ENCODE measurements at regions not wholly inside any gene's neighbourhood (a gene's known extent, or its start where the extent isn't known, plus 50 kb on each side); places are given as distances from the start of the nearest gene placed in this dataset.
"Not testable (repeated sequence)": the region's sequence is repeated elsewhere in the genome, so short reads cannot be mapped to it uniquely, and the experiment has no call there.

DNA sequence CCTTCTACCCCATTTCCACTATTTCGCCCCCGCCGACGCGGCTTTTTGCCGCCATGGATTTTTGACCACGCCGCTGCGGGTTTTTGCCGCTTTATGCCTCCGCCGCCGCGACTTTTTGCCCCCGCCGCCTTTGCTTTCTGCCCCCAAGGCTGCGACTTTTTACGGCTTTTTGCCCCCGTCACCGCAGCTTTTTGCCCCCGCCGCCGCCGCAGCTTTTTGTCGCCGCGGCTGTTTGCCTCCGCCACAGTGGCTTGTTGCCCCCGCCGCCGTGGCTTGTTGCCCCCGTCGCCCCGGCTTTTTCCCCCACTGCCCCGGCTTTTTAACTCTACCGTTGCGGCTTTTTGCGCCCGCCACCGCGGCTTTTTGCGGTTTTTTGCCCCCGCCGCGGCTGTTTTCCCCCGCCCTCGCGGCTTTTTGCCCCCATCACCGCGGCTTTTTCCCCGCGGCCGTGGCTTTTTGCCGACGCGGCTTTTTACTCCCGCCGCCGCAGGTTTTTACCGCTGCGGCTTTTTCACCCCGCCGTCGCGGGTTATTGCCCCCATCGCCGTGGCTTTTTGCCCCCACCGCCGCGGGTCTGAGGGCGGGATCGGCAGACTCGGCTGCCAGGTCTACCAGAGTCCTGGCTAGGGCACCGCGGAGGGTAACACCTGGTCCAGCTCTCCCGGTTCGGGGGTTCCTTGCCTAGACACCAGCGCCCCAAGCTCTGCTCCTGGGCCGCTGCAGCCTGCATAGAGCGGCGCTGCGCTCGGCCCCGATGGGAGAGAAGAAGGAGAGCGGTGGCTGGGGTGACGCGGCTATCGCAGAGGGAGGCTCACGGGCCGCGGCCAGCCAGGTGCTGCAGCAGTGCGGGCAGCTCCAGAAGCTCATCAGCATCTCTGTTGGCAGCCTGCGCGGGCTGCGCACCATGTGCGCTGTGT, 562.7 kb upstream of the WSB1 start:
- H3K4me3 ChIP-seq (ENCODE audit: low read length) = no peak overlapping the region
- H3K4me1 ChIP-seq (ENCODE audit: insufficient read depth, low read length) = no peaks in the 10 kb centered on the region
- no peaks in the 10 kb centered on the region for H3K27me3 ChIP-seq (ENCODE audit: insufficient read depth, low read length)
- H3K9ac ChIP-seq (ENCODE audit: low read depth, low read length) = no peak overlapping the region
- no peaks in the 10 kb centered on the region for H3K36me3 ChIP-seq (ENCODE audit: insufficient read depth, low read length)
- H3K9me3 ChIP-seq (ENCODE audit: insufficient read depth, low read depth, low read length) = peaks cover 48% of the 10 kb centered on the region
- 95% methylated on average over 96 of the region's 96 CpGs for WGBS
- no peak overlapping the region for H3K27ac ChIP-seq (ENCODE audit: low read depth, low read length)

DNA sequence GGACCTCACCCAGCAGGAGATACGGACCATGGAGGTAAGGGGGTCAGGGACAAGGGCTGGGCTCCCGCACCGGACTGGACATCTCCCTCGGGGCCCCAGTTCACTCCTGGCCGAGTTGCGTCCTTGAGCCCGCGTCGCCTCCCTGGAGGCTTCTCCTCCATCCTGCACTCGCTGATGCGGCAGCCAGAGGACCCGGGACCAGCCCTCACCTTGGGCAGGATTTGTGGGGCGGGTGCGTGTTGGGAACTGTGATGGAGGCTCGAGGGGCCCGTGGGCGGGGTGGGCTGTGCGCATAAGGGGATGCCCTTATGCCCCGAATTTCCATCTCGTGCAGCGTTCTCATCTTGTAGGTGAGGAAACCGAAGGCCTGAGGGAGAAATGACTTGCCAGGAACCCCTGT, 562.0 kb upstream of the WSB1 start:
- not testable (repeated sequence) for H3K36me3 ChIP-seq (ENCODE audit: insufficient read depth, low read length); H3K4me1 ChIP-seq (ENCODE audit: insufficient read depth, low read length); H3K27ac ChIP-seq (ENCODE audit: low read depth, low read length); H3K27me3 ChIP-seq (ENCODE audit: insufficient read depth, low read length); H3K9ac ChIP-seq (ENCODE audit: low read depth, low read length); H3K4me3 ChIP-seq (ENCODE audit: low read length)
- whole genome bisulfite sequencing = 89% methylated on average over 22 of the region's 22 CpGs
- H3K9me3 ChIP-seq (ENCODE audit: insufficient read depth, low read depth, low read length) = peaks cover 48% of the 10 kb centered on the region

DNA sequence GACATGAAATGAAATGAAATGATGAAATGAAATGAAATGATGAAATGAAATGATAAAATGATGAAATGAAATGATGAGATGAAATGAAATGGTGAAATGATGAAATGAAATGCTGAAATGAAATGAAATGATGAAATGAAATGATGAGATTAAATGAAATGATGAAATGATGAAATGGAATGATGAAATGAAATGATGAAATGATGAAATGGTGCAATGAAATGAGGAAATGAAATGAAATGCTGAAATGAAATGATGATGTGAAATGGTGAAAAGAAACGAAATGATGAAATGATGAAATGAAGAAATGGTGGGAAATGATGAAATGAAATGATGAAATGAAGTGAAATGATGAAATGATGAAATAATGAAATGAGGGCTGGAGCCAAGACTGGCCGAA, 559.1 kb upstream of the WSB1 start:
- peaks cover 34% of the 10 kb centered on the region for H3K9me3 ChIP-seq (ENCODE audit: insufficient read depth, low read depth, low read length)
- not testable (repeated sequence) for H3K36me3 ChIP-seq (ENCODE audit: insufficient read depth, low read length); H3K9ac ChIP-seq (ENCODE audit: low read depth, low read length)

DNA sequence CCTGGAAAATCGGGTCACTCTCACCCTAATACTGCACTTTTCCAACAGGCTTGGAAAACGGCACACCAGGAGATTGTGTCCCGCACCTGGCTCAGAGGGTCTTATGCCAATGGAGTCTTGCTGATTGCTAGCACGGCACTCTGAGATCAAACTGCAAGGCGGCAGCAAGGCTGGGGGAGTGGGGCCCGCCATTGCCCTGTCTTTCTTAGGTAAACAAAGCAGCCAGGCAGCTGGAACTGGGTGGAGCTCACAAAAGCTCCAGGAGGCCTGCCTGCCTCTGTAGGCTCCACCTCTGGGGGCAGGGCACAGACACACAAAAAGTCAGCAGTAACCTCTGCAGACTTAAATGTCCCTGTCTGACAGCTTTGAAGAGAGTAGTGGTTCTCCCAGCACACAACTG, 557.9 kb upstream of the WSB1 start:
- not testable (repeated sequence) for H3K27me3 ChIP-seq (ENCODE audit: insufficient read depth, low read length); H3K4me3 ChIP-seq (ENCODE audit: low read length); H3K9ac ChIP-seq (ENCODE audit: low read depth, low read length); H3K4me1 ChIP-seq (ENCODE audit: insufficient read depth, low read length); H3K36me3 ChIP-seq (ENCODE audit: insufficient read depth, low read length); H3K27ac ChIP-seq (ENCODE audit: low read depth, low read length)
- WGBS = 81% methylated on average over 3 of the region's 6 CpGs
- peaks cover 32% of the 10 kb centered on the region for H3K9me3 ChIP-seq (ENCODE audit: insufficient read depth, low read depth, low read length)

More for the DNA sequence above, 559.1 kb upstream of the WSB1 start:
- H3K4me1 ChIP-seq (ENCODE audit: insufficient read depth, low read length); H3K27ac ChIP-seq (ENCODE audit: low read depth, low read length); H3K27me3 ChIP-seq (ENCODE audit: insufficient read depth, low read length); H3K4me3 ChIP-seq (ENCODE audit: low read length): not testable (repeated sequence)
- WGBS = 53% methylated on average over 1 of the region's 2 CpGs

DNA sequence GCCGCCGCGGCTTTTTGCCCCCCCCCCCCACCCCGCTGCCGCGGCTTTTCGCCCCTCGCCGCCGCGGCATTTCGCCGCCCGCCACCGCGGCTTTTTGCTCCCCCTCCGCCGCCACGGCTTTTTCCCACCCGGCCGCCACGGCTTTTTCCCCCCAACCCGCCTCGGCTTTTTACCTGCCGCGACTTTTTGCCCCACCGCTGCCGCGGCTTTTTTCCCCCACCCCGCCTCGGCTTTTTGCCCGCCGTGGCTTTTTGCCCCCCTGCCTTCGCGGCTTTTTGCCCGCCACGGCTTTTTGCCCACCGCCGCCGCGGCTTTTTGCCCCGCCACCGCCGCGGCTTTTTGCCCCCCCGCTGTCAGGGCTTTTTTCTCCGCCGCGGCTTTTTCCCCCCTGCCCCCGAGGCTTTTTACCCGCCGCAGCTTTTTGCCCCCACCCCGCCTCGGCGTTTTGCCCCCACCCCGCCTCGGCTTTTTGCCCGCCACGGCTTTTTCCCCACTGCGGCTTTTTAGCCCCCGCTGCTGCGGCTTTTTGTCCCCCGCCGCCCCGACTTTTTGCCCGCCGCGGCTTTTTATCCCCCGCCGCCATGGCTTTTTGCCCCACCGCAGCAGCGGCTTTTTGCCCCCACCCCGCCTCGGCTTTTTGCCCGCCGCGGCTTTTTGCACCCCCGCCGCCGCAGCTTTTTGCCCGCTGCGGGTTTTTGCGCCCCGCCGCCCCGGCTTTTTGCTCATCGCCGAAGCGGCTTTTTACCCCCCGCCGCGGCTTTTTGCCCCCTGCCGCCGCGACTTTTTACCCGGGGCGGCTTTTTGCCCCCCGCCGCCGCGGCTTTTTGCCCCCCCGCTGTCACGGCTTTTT, 527.8 kb upstream of the WSB1 start:
- Histone ChIP-seq H3K9ac (ENCODE audit: low read depth, low read length) (no peak overlapping the region), H3K4me1 (ENCODE audit: insufficient read depth, low read length) (no peaks in the 10 kb centered on the region), H3K9me3 (ENCODE audit: insufficient read depth, low read depth, low read length) (peaks cover 40% of the 10 kb centered on the region), H3K27ac (ENCODE audit: low read depth, low read length) (no peak overlapping the region), H3K27me3 (ENCODE audit: insufficient read depth, low read length) (no peaks in the 10 kb centered on the region), H3K36me3 (ENCODE audit: insufficient read depth, low read length) (no peaks in the 10 kb centered on the region), H3K4me3 (ENCODE audit: low read length) (no peak overlapping the region)
- WGBS = 95% methylated on average over 103 of the region's 103 CpGs

DNA sequence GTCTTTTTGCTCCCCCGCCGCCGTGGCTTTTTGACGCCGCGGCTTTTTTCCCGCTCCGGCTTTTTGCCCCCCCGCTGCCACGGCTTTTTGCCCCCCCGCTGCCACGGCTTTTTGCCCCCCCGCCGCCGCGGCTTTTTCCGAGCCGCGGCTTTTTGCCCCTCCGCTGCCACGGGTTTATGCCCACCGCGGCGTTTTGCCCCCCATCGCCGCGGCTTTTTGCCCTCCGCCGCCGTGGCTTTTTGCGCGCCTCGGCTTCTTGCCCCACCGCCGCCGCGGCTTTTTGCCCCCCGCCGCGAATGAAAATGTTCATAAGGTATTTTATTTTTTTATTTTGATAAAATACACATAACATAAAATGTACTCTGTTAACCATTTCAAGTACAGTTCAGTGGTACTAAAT, 527.2 kb upstream of the WSB1 start:
- Histone ChIP-seq H3K27ac (ENCODE audit: low read depth, low read length) (no peak overlapping the region), H3K4me1 (ENCODE audit: insufficient read depth, low read length) (no peaks in the 10 kb centered on the region), H3K36me3 (ENCODE audit: insufficient read depth, low read length) (no peaks in the 10 kb centered on the region), H3K27me3 (ENCODE audit: insufficient read depth, low read length) (no peaks in the 10 kb centered on the region), H3K9ac (ENCODE audit: low read depth, low read length) (no peak overlapping the region), H3K4me3 (ENCODE audit: low read length) (no peak overlapping the region), H3K9me3 (ENCODE audit: insufficient read depth, low read depth, low read length) (peaks cover 38% of the 10 kb centered on the region)
- 92% methylated on average over 33 of the region's 40 CpGs for WGBS

DNA sequence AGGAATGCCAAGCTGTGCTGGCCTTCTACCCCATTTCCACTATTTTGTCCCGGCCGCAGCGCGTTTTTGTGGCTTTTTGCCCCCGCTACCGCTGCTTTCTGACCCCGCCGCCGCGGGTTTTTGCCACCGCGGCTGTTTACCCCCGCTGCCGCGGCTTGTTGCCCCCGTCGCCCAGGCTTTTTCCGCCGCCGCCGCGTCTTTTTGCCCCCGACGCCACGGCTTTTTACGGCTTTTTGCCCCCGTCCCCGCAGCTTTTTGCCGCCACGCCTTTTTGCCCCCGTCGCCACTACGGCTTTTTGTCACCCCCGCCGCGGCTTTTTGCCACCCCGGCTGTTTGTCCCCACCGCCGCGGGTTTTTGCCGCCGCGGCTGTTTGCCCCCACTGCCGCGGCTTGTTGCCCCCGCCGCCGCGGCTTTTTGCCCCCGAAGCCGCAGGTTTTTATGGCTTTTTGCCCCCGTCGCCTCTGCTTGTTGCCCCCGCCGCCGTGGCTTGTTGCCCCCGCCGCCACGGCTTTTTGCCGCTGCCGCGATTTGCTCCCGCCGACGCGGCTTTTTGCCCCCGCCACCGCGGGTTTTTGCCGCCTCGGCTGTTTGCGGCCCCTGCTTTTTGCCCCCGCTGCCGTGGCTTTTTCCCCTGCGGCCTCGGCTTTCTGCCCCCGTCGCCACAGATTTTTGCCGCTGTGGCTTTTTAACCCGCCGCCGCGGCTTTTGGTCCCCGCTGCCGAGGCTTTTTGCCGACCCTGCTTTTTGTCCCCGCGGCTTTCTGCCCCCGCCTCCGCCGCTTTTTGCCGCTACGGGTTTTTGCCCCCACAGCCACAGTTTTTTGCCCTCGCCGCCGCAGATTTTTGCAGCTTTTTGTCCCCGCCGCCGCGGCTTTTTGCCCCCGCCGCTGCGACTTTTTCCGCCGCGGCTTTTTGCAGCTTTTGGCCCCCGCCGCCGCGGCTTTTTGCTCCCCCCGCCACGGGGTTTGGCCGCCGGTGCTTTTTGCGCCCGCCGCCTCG, 520.4 kb upstream of the WSB1 start:
- Histone ChIP-seq H3K27ac (ENCODE audit: low read depth, low read length) (no peak overlapping the region), H3K4me3 (ENCODE audit: low read length) (no peak overlapping the region), H3K36me3 (ENCODE audit: insufficient read depth, low read length) (no peaks in the 10 kb centered on the region), H3K4me1 (ENCODE audit: insufficient read depth, low read length) (no peaks in the 10 kb centered on the region), H3K9ac (ENCODE audit: low read depth, low read length) (no peak overlapping the region), H3K9me3 (ENCODE audit: insufficient read depth, low read depth, low read length) (peaks cover 25% of the 10 kb centered on the region), H3K27me3 (ENCODE audit: insufficient read depth, low read length) (no peaks in the 10 kb centered on the region)
- WGBS = 96% methylated on average over 118 of the region's 118 CpGs

DNA sequence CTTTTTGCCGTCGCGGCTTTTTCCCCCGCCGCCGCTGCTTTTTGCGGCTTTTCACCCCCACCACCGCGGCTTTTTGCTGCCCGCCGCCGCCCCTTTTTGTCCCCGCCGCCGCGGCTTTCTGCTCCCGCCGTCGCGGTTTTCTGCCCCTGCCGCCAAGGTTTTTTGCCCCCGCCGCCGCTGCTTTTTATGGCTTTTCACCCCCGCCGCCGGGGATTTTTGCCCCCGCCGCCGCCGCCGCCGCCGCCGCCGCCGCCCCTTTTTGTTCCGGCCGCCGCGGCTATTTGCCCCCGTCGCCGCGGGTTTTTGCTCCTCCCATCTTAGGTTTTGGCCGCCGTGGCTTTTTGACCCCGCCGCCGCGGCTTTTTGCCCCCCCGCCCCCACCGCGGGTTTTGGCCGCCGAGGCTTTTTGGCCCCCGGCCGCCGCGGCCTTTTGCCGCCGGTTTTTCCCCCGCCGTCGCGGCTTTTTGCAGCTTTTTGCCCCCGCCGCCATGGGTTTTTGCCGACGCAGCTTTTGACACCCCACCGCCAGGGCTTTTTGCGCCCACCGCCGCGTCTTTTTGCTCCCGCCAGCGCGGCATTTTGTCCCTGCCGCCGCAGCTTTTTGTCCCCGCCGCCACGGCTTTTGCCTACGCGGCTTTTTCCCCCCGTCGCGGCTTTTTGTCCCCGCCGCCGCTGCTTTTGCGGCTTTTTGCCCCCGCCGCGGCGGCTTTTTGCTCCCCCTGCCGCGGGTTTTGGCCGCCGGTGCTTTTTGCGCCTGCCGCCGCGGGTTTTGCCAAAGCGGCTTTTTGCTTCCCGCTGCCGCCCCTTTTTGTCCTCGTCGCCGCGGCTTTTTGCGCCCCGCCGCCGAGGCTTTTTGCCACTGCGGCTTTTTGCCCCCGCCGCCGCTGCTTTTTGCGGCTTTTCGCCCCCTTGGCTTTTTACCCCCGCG, 519.4 kb upstream of the WSB1 start:
- H3K9ac ChIP-seq (ENCODE audit: low read depth, low read length) = no peak overlapping the region
- no peaks in the 10 kb centered on the region for H3K27me3 ChIP-seq (ENCODE audit: insufficient read depth, low read length)
- H3K9me3 ChIP-seq (ENCODE audit: insufficient read depth, low read depth, low read length) = peaks cover 21% of the 10 kb centered on the region
- H3K36me3 ChIP-seq (ENCODE audit: insufficient read depth, low read length) = no peaks in the 10 kb centered on the region
- no peak overlapping the region for H3K4me3 ChIP-seq (ENCODE audit: low read length)
- WGBS = 97% methylated on average over 123 of the region's 123 CpGs
- H3K4me1 ChIP-seq (ENCODE audit: insufficient read depth, low read length) = no peaks in the 10 kb centered on the region
- no peak overlapping the region for H3K27ac ChIP-seq (ENCODE audit: low read depth, low read length)

DNA sequence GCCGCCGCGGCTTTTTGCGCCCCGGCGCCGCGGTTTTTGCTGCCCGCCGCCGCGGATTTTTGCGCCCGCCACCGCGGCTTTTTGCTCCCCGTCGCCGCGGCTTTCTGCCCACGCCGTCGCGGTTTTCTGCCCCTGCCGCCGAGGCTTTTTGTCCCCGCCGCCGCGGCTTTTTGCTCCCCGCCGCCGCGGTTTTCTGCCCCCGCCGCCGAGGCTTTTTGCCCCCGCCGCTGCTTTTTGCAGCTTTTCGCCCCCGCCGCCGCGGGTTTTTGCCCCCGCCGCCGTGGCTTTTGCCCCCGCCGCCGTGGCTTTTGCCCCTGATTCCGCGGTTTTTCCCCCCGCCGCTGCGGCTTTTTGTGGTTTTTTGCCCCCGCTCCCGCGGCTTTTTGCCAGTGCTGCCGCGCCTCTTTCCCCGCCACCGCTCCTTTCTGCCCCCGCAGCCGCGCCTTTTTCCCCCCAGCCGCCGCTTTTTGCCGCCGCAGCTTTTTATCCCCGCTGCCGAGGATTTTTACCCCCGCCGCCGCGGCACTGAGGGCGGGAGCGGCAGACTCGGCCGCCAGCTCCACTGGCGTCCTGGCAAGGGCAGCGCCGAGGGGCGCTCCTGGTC, 518.6 kb upstream of the WSB1 start:
- H3K4me1 ChIP-seq (ENCODE audit: insufficient read depth, low read length) = no peaks in the 10 kb centered on the region
- H3K27ac ChIP-seq (ENCODE audit: low read depth, low read length) = no peak overlapping the region
- WGBS = 94% methylated on average over 83 of the region's 83 CpGs
- H3K36me3 ChIP-seq (ENCODE audit: insufficient read depth, low read length) = no peaks in the 10 kb centered on the region
- H3K9ac ChIP-seq (ENCODE audit: low read depth, low read length) = no peak overlapping the region
- no peak overlapping the region for H3K4me3 ChIP-seq (ENCODE audit: low read length)
- H3K27me3 ChIP-seq (ENCODE audit: insufficient read depth, low read length) = no peaks in the 10 kb centered on the region
- peaks cover 25% of the 10 kb centered on the region for H3K9me3 ChIP-seq (ENCODE audit: insufficient read depth, low read depth, low read length)

Measured in HUES64 (cell line).